T-helper 2 cell treated with Interferon-gamma antibody and Interleukin-4, amounts not matched to agents 5 μg/mL and 100 μg/mL, for 36 hours (primary cell): ENCODE measurements at regions not wholly inside any gene's neighbourhood (a gene's known extent, or its start where the extent isn't known, plus 50 kb on each side); places are given as distances from the start of the nearest gene placed in this dataset.

Experiments
- DNase-seq: peaks from one replicate; pipeline ENCODE4 v3.0.0; 2021; ENCODE audit warnings: low spot score
- H3K27ac Mint-ChIP-seq: one replicate; pipeline ENCODE4 v1.8.0; 2021; ENCODE audit warnings: mild to moderate bottlenecking, mixed read lengths
- H3K27me3 Mint-ChIP-seq: one replicate; pipeline ENCODE4 v1.8.0; 2021; ENCODE audit warnings: low read depth, mixed read lengths
- H3K36me3 Mint-ChIP-seq: one replicate; pipeline ENCODE4 v1.8.0; 2021; ENCODE audit warnings: low read depth, mixed read lengths
- H3K4me1 Mint-ChIP-seq: one replicate; pipeline ENCODE4 v1.8.0; 2021; ENCODE audit warnings: low read depth, mixed read lengths
- H3K4me3 Mint-ChIP-seq: one replicate; pipeline ENCODE4 v1.8.0; 2022; ENCODE audit warnings: mild to moderate bottlenecking, moderate library complexity, mixed read lengths
- H3K9me3 Mint-ChIP-seq: one replicate; pipeline ENCODE4 v1.8.0; 2021; ENCODE audit warnings: mixed read lengths

GRCh38 chr3:6706777-6707176, 154.1 kb upstream of the GRM7 start:
- no peak overlapping the region for H3K4me3 Mint-ChIP-seq
- H3K36me3 Mint-ChIP-seq: no peaks in the 10 kb centered on the region
- no peak for DNase-seq
- no peaks in the 10 kb centered on the region for H3K27me3 Mint-ChIP-seq
- no peak overlapping the region for H3K27ac Mint-ChIP-seq
- no peaks in the 10 kb centered on the region for H3K4me1 Mint-ChIP-seq
- peaks cover 34% of the 10 kb centered on the region for H3K9me3 Mint-ChIP-seq

GRCh38 chr3:6709178-6709577, 151.7 kb upstream of the GRM7 start:
- no peak for DNase-seq
- no peak overlapping the region for H3K27ac Mint-ChIP-seq
- H3K27me3 Mint-ChIP-seq: no peaks in the 10 kb centered on the region
- no peak overlapping the region for H3K4me3 Mint-ChIP-seq
- H3K36me3 Mint-ChIP-seq: no peaks in the 10 kb centered on the region
- H3K4me1 Mint-ChIP-seq: no peaks in the 10 kb centered on the region
- peaks cover 15% of the 10 kb centered on the region for H3K9me3 Mint-ChIP-seq

GRCh38 chr3:6714962-6715361, 146.0 kb upstream of the GRM7 start:
- no peaks in the 10 kb centered on the region for H3K27me3 Mint-ChIP-seq
- H3K27ac Mint-ChIP-seq: no peak overlapping the region

GRCh38 chr3:6716420-6716819, 144.5 kb upstream of the GRM7 start:
- H3K36me3 Mint-ChIP-seq: no peaks in the 10 kb centered on the region
- no peaks in the 10 kb centered on the region for H3K4me1 Mint-ChIP-seq
- no peaks in the 10 kb centered on the region for H3K27me3 Mint-ChIP-seq
- no peak overlapping the region for H3K27ac Mint-ChIP-seq
- no peak for DNase-seq
- H3K4me3 Mint-ChIP-seq: no peak overlapping the region
- peaks cover 24% of the 10 kb centered on the region for H3K9me3 Mint-ChIP-seq

More at GRCh38 chr3:6714962-6715361, 146.0 kb upstream of the GRM7 start:
- no peaks in the 10 kb centered on the region for H3K4me1 Mint-ChIP-seq
- no peak for DNase-seq
- peaks cover 17% of the 10 kb centered on the region for H3K9me3 Mint-ChIP-seq
- no peaks in the 10 kb centered on the region for H3K36me3 Mint-ChIP-seq
- H3K4me3 Mint-ChIP-seq: no peak overlapping the region

- no peak overlapping the region for H3K4me3 Mint-ChIP-seq
- H3K36me3 Mint-ChIP-seq: no peaks in the 10 kb centered on the region
- peaks cover 28% of the 10 kb centered on the region for H3K9me3 Mint-ChIP-seq
- H3K27me3 Mint-ChIP-seq: no peaks in the 10 kb centered on the region
- DNase-seq: no peak
- no peak overlapping the region for H3K27ac Mint-ChIP-seq
- H3K4me1 Mint-ChIP-seq: no peaks in the 10 kb centered on the region
These were observed 143.6 kb upstream of the GRM7 start for GRCh38 chr3:6717026-6717943.

- no peaks in the 10 kb centered on the region for H3K36me3 Mint-ChIP-seq
- peaks cover 25% of the 10 kb centered on the region for H3K9me3 Mint-ChIP-seq
- no peak for DNase-seq
- H3K27ac Mint-ChIP-seq: no peak overlapping the region
- no peak overlapping the region for H3K4me3 Mint-ChIP-seq
- no peaks in the 10 kb centered on the region for H3K27me3 Mint-ChIP-seq
- no peaks in the 10 kb centered on the region for H3K4me1 Mint-ChIP-seq
These were observed 140.9 kb upstream of the GRM7 start for GRCh38 chr3:6719999-6720398.

GRCh38 chr3:6721491-6721890, 139.4 kb upstream of the GRM7 start:
- no peaks in the 10 kb centered on the region for H3K27me3 Mint-ChIP-seq
- no peak overlapping the region for H3K4me3 Mint-ChIP-seq
- DNase-seq: no peak
- no peak overlapping the region for H3K27ac Mint-ChIP-seq
- H3K9me3 Mint-ChIP-seq: peaks cover 25% of the 10 kb centered on the region
- H3K36me3 Mint-ChIP-seq: no peaks in the 10 kb centered on the region
- no peaks in the 10 kb centered on the region for H3K4me1 Mint-ChIP-seq

- no peak overlapping the region for H3K27ac Mint-ChIP-seq
- no peak overlapping the region for H3K4me3 Mint-ChIP-seq
- no peaks in the 10 kb centered on the region for H3K36me3 Mint-ChIP-seq
- no peaks in the 10 kb centered on the region for H3K27me3 Mint-ChIP-seq
- H3K9me3 Mint-ChIP-seq: peaks cover 25% of the 10 kb centered on the region
- H3K4me1 Mint-ChIP-seq: no peaks in the 10 kb centered on the region
- DNase-seq: no peak
These were observed 137.7 kb upstream of the GRM7 start for GRCh38 chr3:6723205-6723604.

GRCh38 chr3:6726811-6727210, 134.1 kb upstream of the GRM7 start:
- Mint-ChIP-seq H3K27me3 (no peaks in the 10 kb centered on the region), H3K27ac (no peak overlapping the region), H3K36me3 (no peaks in the 10 kb centered on the region), H3K4me3 (no peak overlapping the region), H3K4me1 (no peaks in the 10 kb centered on the region), H3K9me3 (peaks cover 16% of the 10 kb centered on the region)
- no peak for DNase-seq

- Mint-ChIP-seq H3K4me1 (no peaks in the 10 kb centered on the region), H3K9me3 (peaks cover 21% of the 10 kb centered on the region), H3K4me3 (no peak overlapping the region), H3K27me3 (no peaks in the 10 kb centered on the region), H3K36me3 (no peaks in the 10 kb centered on the region), H3K27ac (no peak overlapping the region)
- DNase-seq: no peak
These were observed 128.1 kb upstream of the GRM7 start for GRCh38 chr3:6732807-6733206.

GRCh38 chr3:6733699-6734394, 127.1 kb upstream of the GRM7 start:
- Mint-ChIP-seq H3K4me1 (no peaks in the 10 kb centered on the region), H3K9me3 (peaks cover 21% of the 10 kb centered on the region), H3K27me3 (no peaks in the 10 kb centered on the region), H3K27ac (no peak overlapping the region), H3K4me3 (no peak overlapping the region), H3K36me3 (no peaks in the 10 kb centered on the region)
- no peak for DNase-seq

- no peaks in the 10 kb centered on the region for H3K36me3 Mint-ChIP-seq
- no peak overlapping the region for H3K4me3 Mint-ChIP-seq
- peaks cover 20% of the 10 kb centered on the region for H3K9me3 Mint-ChIP-seq
- no peaks in the 10 kb centered on the region for H3K4me1 Mint-ChIP-seq
- H3K27ac Mint-ChIP-seq: no peak overlapping the region
- DNase-seq: no peak
- H3K27me3 Mint-ChIP-seq: no peaks in the 10 kb centered on the region
These were observed 126.5 kb upstream of the GRM7 start for GRCh38 chr3:6734395-6734746.

- Mint-ChIP-seq H3K9me3 (peaks cover 20% of the 10 kb centered on the region), H3K36me3 (no peaks in the 10 kb centered on the region), H3K27ac (no peak overlapping the region), H3K4me3 (no peak overlapping the region), H3K27me3 (no peaks in the 10 kb centered on the region), H3K4me1 (no peaks in the 10 kb centered on the region)
- no peak for DNase-seq
These were observed 123.9 kb upstream of the GRM7 start for GRCh38 chr3:6736836-6737629.

GRCh38 chr3:6737630-6738029, 123.3 kb upstream of the GRM7 start:
- DNase-seq: no peak
- Mint-ChIP-seq H3K4me1 (no peaks in the 10 kb centered on the region), H3K27ac (no peak overlapping the region), H3K27me3 (no peaks in the 10 kb centered on the region), H3K9me3 (peaks cover 24% of the 10 kb centered on the region), H3K36me3 (no peaks in the 10 kb centered on the region), H3K4me3 (no peak overlapping the region)
